GM23338 (cell line): ENCODE measurements at regions not wholly inside any gene's neighbourhood (a gene's known extent, or its start where the extent isn't known, plus 50 kb on each side); places are given as distances from the start of the nearest gene placed in this dataset.
"Not testable (repeated sequence)": the region's sequence is repeated elsewhere in the genome, so short reads cannot be mapped to it uniquely, and the experiment has no call there.

Experiments
- ATAC-seq: fragments of 200-7000 bp; cut with Tn5 transposase; 3 replicates; pipeline ENCODE4 v1.9.1; 2020
- DNase-seq: peaks from one replicate; pipeline ENCODE4 v3.0.0-alpha.2; 2015; ENCODE audit warnings: low spot score
- H2AFZ ChIP-seq: fragments of 200-600 bp; sonication (generic); 2 replicates; pipeline ENCODE4 v1.8.0; 2016; ENCODE audit warnings: antibody characterized with exemption, mild to moderate bottlenecking, moderate library complexity
- H3F3A ChIP-seq: fragments of 200-600 bp; sonication (generic); replicated peaks from 2 replicates; pipeline ENCODE4 v1.8.0; 2017; ENCODE audit warnings: antibody characterized with exemption, mixed run types, low read depth
- H3K27ac ChIP-seq: fragments of 200-600 bp; sonication (generic); 2 replicates; pipeline ENCODE4 v1.6.1; 2016; ENCODE audit warnings: low read depth
- H3K27me3 ChIP-seq: fragments of 200-600 bp; sonication (generic); 2 replicates; pipeline ENCODE4 v1.8.0; 2016; ENCODE audit warnings: mild to moderate bottlenecking, mixed run types, moderate library complexity; ENCODE audit not compliant: insufficient read depth
- H3K36me3 ChIP-seq: fragments of 200-600 bp; sonication (generic); 2 replicates; pipeline ENCODE4 v1.8.0; 2016; ENCODE audit warnings: mild to moderate bottlenecking; ENCODE audit not compliant: insufficient read depth
- H3K4me1 ChIP-seq: fragments of 200-600 bp; sonication (generic); 2 replicates; pipeline ENCODE4 v1.8.0; 2016; ENCODE audit warnings: mild to moderate bottlenecking, moderate library complexity; ENCODE audit not compliant: insufficient read depth
- H3K4me2 ChIP-seq: fragments of 200-600 bp; sonication (generic); 2 replicates; pipeline ENCODE4 v1.7.1; 2017; ENCODE audit warnings: mixed run types
- H3K4me3 ChIP-seq: fragments of 200-600 bp; sonication (generic); 2 replicates; pipeline ENCODE4 v1.6.1; 2016; ENCODE audit warnings: mixed run types
- H3K79me2 ChIP-seq: fragments of 200-600 bp; sonication (generic); replicated peaks from 2 replicates; pipeline ENCODE4 v1.8.0; 2017; ENCODE audit warnings: mild to moderate bottlenecking; ENCODE audit not compliant: insufficient read depth
- H3K9me2 ChIP-seq: fragments of 200-600 bp; sonication (generic); 2 replicates; pipeline ENCODE4 v1.8.0; 2017; ENCODE audit not compliant: insufficient read depth
- H4K20me1 ChIP-seq: fragments of 200-600 bp; sonication (generic); replicated peaks from 2 replicates; pipeline ENCODE4 v1.8.0; 2017; ENCODE audit warnings: mild to moderate bottlenecking; ENCODE audit not compliant: insufficient read depth
- H3K27ac Mint-ChIP-seq: 2 replicates; pipeline ENCODE4 v1.8.0; 2020; ENCODE audit warnings: inconsistent platforms, mild to moderate bottlenecking, moderate library complexity, mixed read lengths
- H3K27me3 Mint-ChIP-seq: 3 replicates; pipeline ENCODE4 v1.8.0; 2022; ENCODE audit warnings: low read depth, mild to moderate bottlenecking, moderate library complexity, mixed read lengths, inconsistent platforms; ENCODE audit not compliant: insufficient read depth, poor library complexity
- H3K36me3 Mint-ChIP-seq: 3 replicates; pipeline ENCODE4 v1.8.0; 2021; ENCODE audit warnings: low read depth, mild to moderate bottlenecking, inconsistent platforms, moderate library complexity, mixed read lengths
- H3K4me1 Mint-ChIP-seq: 3 replicates; pipeline ENCODE4 v1.8.0; 2020; ENCODE audit warnings: mild to moderate bottlenecking, inconsistent platforms, mixed read lengths
- H3K4me3 Mint-ChIP-seq: 3 replicates; pipeline ENCODE4 v1.8.0; 2021; ENCODE audit warnings: moderate library complexity, mild to moderate bottlenecking, inconsistent platforms, mixed read lengths
- H3K9me3 Mint-ChIP-seq: 3 replicates; pipeline ENCODE4 v1.8.0; 2020; ENCODE audit warnings: moderate library complexity, mild to moderate bottlenecking, inconsistent platforms, mixed read lengths
- CTCF ChIP-seq, 2 experiments: fragments of 200-600 bp in 1 of 2; sonication (generic) in 1 of 2; conservative IDR thresholded peaks; 2 replicates each; pipeline versions ENCODE4 v1.5.1 to v1.6.1; 2016 to 2017; ENCODE audit warnings: antibody characterized with exemption in 2 of 2, low read depth in 2 of 2, mild to moderate bottlenecking in 2 of 2, moderate library complexity in 1 of 2

DNA sequence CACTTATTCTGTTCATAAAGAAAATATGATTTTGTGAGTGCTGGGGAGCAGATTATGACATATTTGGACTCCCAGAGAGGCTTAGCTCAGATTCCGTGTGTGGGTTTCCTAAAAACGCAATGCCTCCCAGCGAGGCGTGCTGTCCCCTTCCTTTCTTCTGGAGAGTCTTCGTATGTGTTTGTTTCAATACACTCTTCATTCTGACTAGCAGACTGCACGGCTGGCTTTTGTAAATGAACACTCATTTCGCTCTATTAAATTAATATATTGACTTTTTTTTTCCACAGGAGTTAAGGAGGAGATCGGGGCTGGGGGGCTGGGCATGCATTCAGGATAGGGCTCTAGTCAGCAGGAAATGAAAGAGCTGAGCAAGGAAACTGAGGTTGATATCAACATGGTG is 102.3 kb downstream of the KBTBD2 start:
- not testable (repeated sequence) for H3K36me3 ChIP-seq, H3K9me2 ChIP-seq, H3K79me2 ChIP-seq, H3K27ac ChIP-seq, H3K4me3 Mint-ChIP-seq, H3K9me3 Mint-ChIP-seq, H2AFZ ChIP-seq, H4K20me1 ChIP-seq, ATAC-seq, H3K4me2 ChIP-seq, H3K4me1 ChIP-seq, H3F3A ChIP-seq, H3K27ac Mint-ChIP-seq, H3K27me3 ChIP-seq, DNase-seq, H3K36me3 Mint-ChIP-seq, H3K4me3 ChIP-seq
- peaks cover 23% of the 10 kb centered on the region for H3K4me1 Mint-ChIP-seq
- H3K27me3 Mint-ChIP-seq = peaks cover 11% of the 10 kb centered on the region

GRCh38 chr7:32788174-32788573 is 103.4 kb downstream of the KBTBD2 start:
- H3K4me3 ChIP-seq, H3K9me3 Mint-ChIP-seq: not testable (repeated sequence)
- peak; percentile 39 for DNase-seq

GRCh38 chr7:32785365-32785944 is 106.1 kb downstream of the KBTBD2 start:
- not testable (repeated sequence) for H3K27me3 Mint-ChIP-seq, H4K20me1 ChIP-seq, H3K36me3 ChIP-seq, H3K36me3 Mint-ChIP-seq, H3K79me2 ChIP-seq, H3K4me1 ChIP-seq, H3K27ac Mint-ChIP-seq, H3K9me2 ChIP-seq, H3K4me2 ChIP-seq, H3K27ac ChIP-seq, H3K4me3 ChIP-seq, H3F3A ChIP-seq, H3K27me3 ChIP-seq, H3K9me3 Mint-ChIP-seq, H3K4me3 Mint-ChIP-seq, H2AFZ ChIP-seq
- TF ChIP-seq CTCF (conservative IDR thresholded peaks at IDR 0.05; ENCODE audit: low read depth in 2 of 2) = peak in 1 of 2 experiments; percentile 34; a peak in 2 of 4 replicates
- DNase-seq (peak; percentile 23), ATAC-seq (peak; percentile 46)
- H3K4me1 Mint-ChIP-seq = peaks cover 27% of the 10 kb centered on the region

More at GRCh38 chr7:32788174-32788573, 103.4 kb downstream of the KBTBD2 start:
- H3K4me2 ChIP-seq, H2AFZ ChIP-seq, H3K36me3 ChIP-seq, H3K9me2 ChIP-seq, H3K36me3 Mint-ChIP-seq, H4K20me1 ChIP-seq, H3K27ac ChIP-seq, H3K4me1 ChIP-seq, H3K4me3 Mint-ChIP-seq, H3K27me3 ChIP-seq, H3K27ac Mint-ChIP-seq, H3F3A ChIP-seq, H3K79me2 ChIP-seq: not testable (repeated sequence)
- peak; percentile 90 for ATAC-seq
- Mint-ChIP-seq H3K27me3 (peaks cover 11% of the 10 kb centered on the region), H3K4me1 (peaks cover 26% of the 10 kb centered on the region)
- peak in 1 of 2 experiments; percentile 24; a peak in 1 of 4 replicates for TF ChIP-seq CTCF (conservative IDR thresholded peaks at IDR 0.05; ENCODE audit: low read depth in 2 of 2)

GRCh38 chr7:32779895-32780294 is 111.7 kb downstream of the KBTBD2 start:
- H3K79me2 ChIP-seq, H3K27me3 ChIP-seq, H3K27me3 Mint-ChIP-seq, ATAC-seq, H3K27ac Mint-ChIP-seq, H3K9me3 Mint-ChIP-seq, H3F3A ChIP-seq, H3K36me3 ChIP-seq, H4K20me1 ChIP-seq, H3K9me2 ChIP-seq, DNase-seq, H2AFZ ChIP-seq, H3K4me3 Mint-ChIP-seq, H3K4me2 ChIP-seq, H3K27ac ChIP-seq, H3K4me1 ChIP-seq, H3K36me3 Mint-ChIP-seq, H3K4me3 ChIP-seq: not testable (repeated sequence)
- H3K4me1 Mint-ChIP-seq = peaks cover 12% of the 10 kb centered on the region
